HG03378 (cell line): ENCODE measurements at regions not wholly inside any gene's neighbourhood (a gene's known extent, or its start where the extent isn't known, plus 50 kb on each side); places are given as distances from the start of the nearest gene placed in this dataset.
"Not testable (repeated sequence)": the region's sequence is repeated elsewhere in the genome, so short reads cannot be mapped to it uniquely, and the experiment has no call there.

Experiments
- ATAC-seq: cut with Tn5 transposase; IDR thresholded peaks from one replicate; pipeline ENCODE4 v1.9.1; 2021; ENCODE audit warnings: mild to moderate bottlenecking, moderate library complexity; ENCODE audit not compliant: unreplicated experiment

DNA sequence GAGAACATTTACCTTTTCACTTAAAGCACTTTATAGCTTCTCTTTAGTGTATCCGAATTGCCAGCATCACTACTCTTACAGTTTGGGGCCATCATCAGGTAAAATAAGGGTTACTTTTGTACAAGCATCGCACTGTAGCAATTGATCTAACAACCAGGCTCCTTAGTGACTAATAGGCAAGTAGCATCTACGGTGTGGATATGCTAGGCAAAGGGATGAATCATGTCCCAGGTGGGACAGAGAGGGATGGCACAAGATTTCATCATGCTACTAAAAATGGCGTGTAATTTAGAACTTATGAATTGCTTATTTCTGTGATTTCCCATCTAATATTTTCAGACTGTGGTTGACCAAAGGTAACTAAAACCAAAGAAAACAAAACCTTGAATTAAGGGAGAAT is 582.3 kb downstream of the KCNH5 start:
- ATAC-seq, result no peak

DNA sequence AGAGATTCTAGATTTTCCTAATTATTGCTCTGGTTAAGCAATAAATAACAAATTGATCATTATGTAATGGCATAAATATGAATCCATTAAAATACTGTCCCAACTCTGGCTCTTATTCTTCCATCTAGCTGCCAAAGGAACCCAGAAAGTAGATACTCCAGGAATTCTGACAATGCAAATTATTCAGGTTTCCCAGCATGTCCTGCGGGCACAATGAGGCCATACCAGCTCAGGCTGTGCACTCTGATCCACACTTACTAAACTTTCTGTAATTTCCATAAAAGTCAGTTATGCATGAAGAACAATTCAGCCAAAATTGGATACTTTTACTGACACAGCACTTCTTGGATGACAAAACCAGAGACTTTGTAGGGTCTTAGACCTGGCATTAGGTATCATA is 576.3 kb downstream of the KCNH5 start:
- ATAC-seq, result no peak

DNA sequence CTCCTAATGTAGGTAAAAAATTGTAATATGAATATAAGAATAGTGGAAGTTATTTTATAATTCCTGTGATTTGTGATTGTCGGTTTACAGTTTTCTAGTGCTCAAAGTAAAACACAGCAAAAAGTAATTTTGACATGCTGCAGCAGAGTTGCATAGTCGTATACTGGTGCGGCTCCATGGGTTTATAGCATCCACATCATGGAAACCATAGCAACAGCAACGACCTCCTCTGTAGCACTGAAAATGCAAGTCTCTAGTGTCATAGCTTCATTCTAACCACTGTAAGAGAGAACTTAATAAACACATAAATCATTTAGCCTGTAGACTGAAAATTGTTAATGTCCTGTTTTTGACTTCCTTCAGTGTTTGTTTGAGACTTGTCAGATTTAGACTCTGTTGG is 574.3 kb downstream of the KCNH5 start:
- ATAC-seq, result no peak

DNA sequence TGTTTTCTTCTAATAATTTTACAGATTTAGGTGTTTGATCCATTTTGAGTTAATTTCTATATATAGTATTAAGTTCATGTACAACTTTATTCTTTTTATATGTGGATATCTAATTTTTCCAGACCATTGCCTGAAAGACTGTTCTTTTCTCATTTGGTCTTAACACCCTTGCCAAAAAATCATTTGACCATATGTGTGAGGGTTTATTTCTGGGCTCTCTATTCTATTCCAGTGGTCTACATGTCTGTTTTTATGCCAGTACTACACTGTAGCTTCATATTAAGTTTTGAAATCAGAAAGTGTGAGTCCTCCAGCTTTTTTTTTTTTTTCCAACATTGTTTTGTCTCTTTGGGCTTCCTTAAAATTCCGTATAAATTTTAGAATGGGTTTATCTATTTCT is 554.1 kb downstream of the KCNH5 start:
- no peak for ATAC-seq

DNA sequence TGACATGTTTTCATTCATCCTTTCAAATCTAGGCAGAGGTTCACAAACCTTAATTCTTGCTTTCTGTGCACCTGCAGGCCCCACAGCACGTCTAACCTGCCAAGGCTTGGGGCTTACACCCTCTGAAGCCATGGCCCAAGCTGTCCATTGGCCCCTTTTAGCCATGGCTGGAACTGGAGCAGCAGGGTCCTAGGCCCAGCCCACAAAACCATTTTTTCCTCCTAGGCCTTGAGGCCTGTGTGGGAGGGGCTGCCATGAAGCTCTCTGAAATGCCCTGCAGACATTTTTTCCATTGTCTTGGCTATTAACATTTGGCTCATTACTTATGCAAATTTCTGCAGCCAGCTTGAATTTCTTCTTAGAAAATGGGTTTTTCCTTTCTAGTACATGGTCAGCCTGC is 547.5 kb downstream of the KCNH5 start:
- ATAC-seq, result no peak

DNA sequence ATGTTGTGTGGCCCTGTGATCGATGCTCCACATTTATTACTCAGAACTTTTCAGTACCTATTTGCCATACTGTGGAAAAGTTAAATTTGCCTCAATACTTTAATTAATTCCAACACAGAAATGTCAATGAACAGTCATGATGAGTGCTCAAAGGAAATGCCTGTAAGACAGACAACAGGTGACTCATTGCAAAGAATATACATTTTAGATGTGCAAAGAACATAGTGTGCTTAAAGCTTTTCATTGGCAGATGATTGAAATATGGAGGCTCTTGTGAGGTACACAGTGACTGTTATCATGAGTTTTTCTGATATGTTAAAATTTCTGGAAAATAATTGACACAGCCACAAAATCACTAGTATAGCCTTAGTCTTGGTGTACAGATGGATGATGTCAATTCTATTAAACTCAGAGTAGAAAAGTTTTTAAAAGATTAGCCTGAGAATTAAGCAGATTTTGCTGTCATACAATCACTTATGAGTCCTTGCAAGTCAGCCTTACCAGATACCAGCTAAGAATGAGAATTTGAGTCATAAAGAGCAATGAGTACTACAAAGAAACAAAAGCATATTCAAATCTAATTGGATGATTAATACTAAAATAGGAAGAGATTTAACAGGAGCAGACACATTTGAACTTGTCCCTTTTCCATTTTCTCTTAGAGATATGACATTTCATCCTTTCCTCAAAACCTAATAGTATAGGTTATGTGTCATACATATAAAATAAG is 544.1 kb downstream of the KCNH5 start:
- no peak for ATAC-seq

DNA sequence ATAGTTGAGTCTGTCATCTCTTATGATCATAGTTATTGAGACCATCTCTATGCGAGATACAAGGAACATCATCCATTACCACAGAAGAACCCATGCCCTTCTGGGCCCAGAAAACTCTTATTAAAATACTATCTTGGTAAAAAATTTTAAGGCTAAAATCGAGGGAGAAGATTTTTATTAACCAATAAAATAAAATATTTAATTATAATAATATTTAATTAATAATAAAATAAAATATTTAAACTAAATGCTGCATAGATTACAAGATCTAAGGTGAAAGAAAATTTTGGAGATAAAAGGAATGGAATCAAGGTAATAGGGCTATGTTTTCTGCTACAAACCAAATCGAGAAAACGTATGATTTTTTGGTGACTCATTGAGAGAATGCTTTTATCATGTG is 540.2 kb downstream of the KCNH5 start:
- no peak for ATAC-seq

DNA sequence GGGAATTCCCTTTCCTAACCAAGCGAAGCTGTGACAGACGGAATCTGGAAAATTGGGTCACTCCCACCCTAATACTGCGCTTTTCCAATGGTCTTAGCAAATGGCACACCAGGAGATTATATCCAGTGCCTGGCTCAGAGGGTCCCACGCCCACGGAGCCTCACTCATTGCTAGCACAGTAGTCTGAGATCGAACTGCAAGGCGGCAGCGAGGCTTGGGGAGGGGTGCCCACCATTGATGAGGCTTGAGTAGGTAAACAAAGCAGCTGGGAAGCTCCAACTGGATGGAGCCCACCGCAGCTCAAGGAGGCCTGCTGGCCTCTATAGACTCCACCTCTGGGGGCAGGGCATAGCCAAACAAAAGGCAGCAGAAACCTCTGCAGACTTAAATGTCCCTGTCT is 523.9 kb downstream of the KCNH5 start:
- ATAC-seq, result not testable (repeated sequence)

DNA sequence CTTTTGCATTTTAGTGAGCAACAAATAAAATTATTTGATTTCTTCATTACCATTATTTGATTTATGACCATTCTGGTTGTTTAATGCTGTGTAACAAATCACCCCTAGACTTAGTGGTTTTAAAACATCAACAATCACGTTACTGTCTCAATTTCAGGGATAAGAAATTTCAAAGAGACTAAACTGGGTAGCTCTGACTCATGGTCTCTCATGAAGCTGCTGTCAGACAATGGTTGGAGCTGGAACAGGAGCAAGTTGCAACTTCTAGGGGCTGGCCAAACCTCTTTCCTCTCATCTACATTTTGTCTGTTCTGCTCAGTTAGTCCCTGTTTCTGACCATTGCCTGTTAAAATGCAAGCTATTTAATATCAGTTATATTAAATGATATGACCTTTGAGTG is 517.0 kb downstream of the KCNH5 start:
- no peak for ATAC-seq

DNA sequence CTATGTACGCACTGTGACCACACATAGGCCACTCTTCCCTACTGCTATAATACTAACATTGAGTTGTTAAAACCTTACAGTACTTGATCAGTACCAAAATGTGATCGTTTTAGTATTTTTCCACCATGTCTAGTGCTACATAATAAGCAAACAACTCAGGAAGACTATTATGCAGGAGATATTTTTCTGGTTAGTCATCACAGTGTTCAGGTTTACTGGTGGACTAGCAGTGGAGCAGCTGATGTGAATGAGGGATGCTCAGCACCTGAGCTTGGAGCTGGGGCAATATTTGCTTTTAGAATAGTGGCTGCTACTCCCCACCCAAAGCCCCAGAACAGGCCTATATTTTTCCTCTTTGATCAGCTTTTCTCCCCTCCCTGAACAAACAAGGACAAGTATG is 513.1 kb downstream of the KCNH5 start:
- no peak for ATAC-seq

DNA sequence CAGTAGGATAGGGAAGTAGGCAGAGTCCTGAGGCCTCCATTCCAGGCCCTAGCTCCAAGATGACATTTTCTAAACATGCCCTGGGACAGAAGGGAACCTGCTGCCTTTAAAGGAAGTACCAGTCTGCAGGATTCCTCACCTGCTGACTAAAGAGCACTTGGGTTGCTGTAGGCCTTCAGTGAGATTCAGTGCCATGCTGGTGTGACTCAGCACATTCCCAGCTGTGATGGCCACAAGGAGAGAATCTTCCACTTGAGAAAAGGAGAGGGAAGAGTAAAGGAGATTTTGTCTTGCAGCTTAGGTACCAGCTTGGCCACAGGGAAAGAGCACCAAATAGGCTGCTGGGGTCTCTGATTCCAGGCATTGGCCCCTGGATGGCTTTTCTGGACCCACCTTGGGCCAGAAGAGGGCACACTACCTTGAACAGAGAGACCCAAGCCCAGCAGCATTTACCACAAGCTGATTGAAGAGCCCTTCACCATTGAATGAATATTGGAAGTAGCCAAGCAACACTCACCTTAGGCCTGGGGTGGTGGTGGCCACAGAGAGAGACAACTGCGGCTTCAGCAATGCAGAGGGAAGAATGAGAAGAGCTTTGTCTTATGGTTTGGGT is 498.3 kb downstream of the KCNH5 start:
- no peak for ATAC-seq

DNA sequence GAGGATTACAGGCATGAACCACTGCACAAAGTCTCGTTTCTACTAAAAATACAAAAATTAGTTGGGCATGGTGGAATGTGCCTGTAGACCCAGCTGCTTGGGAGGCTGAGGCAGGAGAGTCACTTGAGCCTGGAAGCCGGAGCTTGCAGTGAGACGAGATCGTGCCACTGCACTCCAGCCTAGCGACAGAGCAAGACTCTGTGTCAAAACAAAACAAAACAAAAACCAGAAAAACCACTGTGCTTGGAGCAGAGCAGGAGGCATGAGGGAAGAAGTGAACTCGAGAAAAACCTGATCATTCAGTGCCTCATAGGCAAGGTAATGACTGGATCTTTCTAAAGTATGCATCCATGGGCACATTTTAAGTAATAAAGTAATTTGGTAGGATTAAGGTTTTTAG is 487.8 kb downstream of the KCNH5 start:
- no peak for ATAC-seq

DNA sequence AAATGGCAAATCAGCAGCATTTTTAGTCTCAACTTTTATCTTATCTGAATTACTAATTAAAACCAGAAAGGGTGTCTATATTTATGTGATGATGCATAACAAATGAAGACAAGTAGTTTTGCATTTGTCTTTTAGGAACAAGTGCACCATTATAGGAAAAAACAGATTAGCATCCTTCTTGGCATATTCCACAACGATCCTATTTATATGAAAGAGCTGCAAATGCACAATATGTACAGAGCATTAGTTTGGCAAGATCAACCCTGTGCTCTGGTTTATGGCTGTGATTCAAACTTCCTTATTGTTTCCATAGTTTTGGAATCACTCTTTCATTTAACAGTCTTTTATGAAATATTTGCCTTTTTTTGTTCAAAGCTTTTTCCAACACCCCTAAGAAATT is 486.8 kb downstream of the KCNH5 start:
- ATAC-seq, result no peak

DNA sequence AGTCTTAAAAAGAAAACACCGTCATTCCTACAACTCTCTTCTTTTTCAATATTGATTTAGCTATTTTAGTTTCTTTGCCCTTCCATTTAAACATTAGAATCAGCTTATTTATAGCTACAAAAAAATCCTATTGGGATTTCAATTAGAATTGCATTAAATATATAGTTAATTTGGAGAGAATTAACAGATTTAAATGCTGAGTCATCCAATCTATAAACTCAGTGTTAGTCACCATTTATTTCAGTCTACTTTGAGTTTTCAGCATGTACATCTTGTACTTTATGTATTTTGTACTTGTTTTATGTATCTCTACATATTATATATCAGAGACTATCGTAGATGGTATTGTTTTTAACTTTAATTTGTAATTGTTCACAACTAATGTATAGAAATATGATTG is 460.0 kb downstream of the KCNH5 start:
- ATAC-seq, result no peak

DNA sequence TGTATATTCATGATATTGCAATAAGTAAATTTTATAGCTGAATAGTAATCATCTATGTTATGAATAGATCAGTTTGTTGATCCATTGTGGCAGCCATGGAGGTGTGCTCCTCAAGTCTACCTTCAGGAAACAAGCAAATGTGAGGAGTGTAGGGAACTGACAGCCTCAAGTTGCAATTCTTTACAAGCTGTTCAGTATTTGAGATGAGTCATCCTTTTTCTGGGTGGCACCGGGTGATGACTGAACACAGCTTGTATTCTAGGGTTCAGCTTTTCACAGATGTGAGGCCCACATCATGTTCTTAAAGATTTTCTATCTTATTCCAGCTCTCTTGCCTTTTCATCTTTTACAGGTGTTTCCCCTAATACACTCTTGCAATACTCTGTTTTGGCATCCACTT is 452.4 kb downstream of the KCNH5 start:
- ATAC-seq, result no peak

DNA sequence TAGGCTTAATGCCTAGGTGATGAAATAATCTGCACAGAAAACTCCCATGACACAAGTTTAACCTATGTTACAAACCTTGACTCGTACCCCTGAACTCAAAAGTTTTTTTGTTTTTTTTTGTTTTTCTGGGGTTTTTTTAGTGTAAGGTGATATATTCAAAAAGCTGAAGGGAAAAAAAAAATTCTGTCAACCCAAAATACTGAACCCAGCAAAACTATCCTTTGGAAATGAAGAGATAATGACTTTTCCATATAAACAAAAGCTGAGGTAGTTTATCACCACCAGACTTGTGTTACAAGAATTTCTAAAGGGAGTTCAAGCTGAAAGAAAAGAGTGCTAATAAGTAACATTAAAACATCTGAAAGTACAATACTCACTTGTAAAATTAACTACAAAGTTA is 448.1 kb downstream of the KCNH5 start:
- no peak for ATAC-seq

DNA sequence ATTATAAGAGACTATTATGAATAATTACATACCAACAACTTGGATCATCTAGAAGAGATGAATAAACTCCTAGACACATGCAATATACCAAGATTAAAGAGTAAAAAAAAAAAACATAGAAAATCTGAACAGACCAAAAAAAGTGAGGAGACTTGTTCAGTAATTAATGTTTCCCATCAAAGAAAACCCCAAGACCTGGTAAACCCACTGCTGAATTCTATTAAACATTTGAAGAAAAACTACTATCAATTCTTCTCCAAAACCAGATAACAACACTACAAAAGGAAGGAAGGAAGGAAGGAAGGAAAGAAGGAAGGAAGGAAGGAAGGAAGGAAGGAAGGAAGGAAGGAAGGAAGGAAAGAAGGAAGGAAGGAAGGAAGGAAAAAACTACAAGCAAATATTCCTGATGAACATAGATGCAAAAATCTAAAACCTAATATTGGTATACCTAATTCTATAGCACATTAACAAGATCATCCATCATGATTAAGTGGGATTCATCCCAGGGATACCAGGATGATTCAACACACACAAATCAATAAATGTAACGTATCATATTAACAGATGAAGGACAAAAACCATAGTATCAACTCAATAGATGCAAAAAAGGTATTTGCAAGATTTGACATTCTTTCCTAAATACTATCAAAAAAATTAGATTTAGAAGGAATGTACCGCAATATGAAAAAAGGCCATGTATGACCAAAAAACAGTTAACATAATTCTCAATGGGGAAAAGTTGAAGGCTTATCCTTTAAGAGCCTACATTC is 445.5 kb downstream of the KCNH5 start:
- no peak for ATAC-seq

DNA sequence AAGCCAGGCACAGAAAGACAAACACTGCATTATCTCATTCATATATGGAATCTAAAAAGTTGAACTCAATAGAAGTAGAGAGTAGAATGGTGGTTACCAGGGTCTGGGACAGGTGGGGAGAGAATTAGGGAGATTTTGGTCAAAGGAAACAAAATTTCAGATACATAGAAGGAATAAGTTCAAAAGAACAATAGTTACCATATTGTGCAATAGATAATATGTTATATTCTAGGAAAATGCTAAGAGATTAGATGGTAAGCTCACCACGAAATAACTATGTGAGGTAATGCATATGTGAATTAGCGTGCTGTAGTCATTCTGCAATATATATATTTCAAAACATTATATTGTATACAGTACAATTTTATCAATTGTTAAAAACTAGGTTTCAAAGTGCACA is 442.5 kb downstream of the KCNH5 start:
- no peak for ATAC-seq

DNA sequence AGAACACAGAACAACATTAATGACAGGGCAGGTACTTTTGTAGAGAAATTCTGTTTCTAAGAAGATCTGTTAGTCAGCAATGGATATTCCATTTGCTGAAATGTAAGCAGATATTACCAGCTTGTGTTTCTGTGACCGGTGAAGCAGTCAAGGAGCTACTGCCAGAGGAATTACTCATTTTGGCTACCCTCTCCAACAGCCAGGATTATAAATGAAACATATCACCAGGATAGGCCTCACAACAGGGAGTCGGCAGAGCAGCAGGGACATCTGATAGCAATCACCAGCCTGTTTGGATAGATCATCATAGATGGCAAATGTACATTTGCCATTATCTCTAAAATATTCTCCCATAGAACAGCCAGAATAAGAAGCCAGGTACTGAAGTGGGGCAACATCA is 440.7 kb downstream of the KCNH5 start:
- no peak for ATAC-seq

DNA sequence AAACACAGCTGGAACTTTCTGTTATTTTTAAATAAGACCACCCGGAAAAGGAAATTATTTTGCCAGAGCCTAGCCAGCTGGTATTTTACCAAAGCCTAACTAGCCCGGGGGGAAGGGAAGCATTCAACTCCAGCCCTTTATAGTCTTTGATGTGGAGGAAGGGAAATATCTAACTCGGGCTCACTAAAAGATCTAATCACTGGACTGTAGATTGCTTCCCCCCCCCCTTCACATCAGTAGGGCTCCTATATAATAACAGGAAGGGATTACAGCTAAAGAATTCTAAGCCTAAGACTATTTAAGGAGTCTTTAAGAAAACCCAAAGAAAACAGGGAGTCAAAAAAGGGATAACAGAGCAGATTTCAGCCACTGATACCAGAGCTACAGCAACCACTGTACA is 431.1 kb downstream of the KCNH5 start:
- no peak for ATAC-seq

DNA sequence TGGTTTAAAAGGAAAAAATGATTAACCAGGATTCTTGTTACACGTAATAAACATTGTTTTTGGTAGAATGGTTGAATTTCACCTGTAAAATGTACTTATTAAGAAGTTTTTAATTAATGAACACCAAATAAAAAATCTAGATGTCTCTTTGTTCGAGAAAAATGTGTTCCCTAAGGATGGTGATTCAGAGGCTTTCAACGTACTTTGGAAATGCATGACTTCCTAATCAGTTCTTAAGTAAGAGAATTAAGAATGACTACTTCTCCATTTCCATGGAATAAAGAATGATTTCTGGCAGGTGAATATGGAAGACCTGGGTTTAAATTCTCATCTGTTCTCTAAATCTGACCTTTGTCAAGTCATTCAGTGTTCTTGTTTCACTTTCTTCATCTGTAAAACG is 428.6 kb downstream of the KCNH5 start:
- ATAC-seq, result no peak

DNA sequence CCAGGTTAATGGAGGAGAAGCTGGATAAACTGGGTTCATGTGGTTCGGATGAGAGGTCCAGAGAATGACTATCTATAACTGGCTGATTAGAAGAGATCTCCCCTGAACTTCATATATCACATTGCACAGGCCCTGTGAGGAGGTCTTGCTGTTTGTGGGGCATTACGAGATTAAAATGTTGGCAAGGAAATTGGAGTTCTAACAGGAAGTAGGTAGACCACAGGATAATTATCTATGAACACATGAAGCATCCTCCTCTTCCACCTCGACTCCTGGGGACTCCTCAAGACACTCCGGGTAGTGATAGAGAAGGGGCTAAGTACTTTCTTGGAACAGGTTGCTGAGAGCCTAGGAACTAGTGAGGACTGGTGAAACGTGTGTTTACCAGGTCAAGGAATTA is 418.8 kb downstream of the KCNH5 start:
- ATAC-seq, result no peak
